A549 (cell line): ENCODE measurements at regions not wholly inside any gene's neighbourhood (a gene's known extent, or its start where the extent isn't known, plus 50 kb on each side); places are given as distances from the start of the nearest gene placed in this dataset.

ENCODE experiments used
- ATAC-seq, 2 experiments: fragments of 200-7000 bp in 1 of 2; fragments of >200 bp in 1 of 2; cut with Nextera tagmentation in 1 of 2; cut with Tn5 transposase in 1 of 2; 3 replicates each; pipeline versions ENCODE4 v1.8.0 to v1.9.1; 2018 to 2020; ENCODE audit warnings: mild to moderate bottlenecking in 1 of 2, moderate library complexity in 1 of 2
- CTCF ChIA-PET: fragments of 300-600 bp; sonication (Branson Sonifier 250); formaldehyde crosslinking; extraction: SDS; loops from one replicate; lab custom pipeline; 2021; ENCODE audit warnings: antibody characterized with exemption, inconsistent platforms; lab: Yijun Ruan, JAX
- POLR2A ChIA-PET: fragments of 350-600 bp; formaldehyde crosslinking; extraction: SDS; loops from one replicate; lab custom pipeline; 2021; ENCODE audit warnings: antibody characterized with exemption, inconsistent platforms; lab: Yijun Ruan, JAX
- DNase-seq, 2 experiments: peaks; one replicate each; pipeline versions ENCODE4 v3.0.0 to v3.0.0-alpha.2; 2011 to 2016; ENCODE audit warnings: low read depth in 1 of 2, low spot score in 1 of 2
- FAIRE-seq: peaks from 2 replicates; lab custom pipeline; 2011; peaks lifted over from hg19 to GRCh38; lab: Jason Lieb, UNC
- H3K27ac ChIP-seq, 2 experiments: fragments of >200 bp; sonication (Bioruptor Twin); formaldehyde crosslinking; 3 replicates each; pipeline ENCODE4 v1.5.1; 2016 to 2017
- H3K4me1 ChIP-seq: fragments of >200 bp; sonication (Bioruptor Twin); formaldehyde crosslinking; 3 replicates; pipeline ENCODE4 v1.6.1; 2016
- H3K4me2 ChIP-seq: fragments of >200 bp; sonication (Bioruptor Twin); formaldehyde crosslinking; 3 replicates; pipeline ENCODE4 v1.6.1; 2016
- H3K4me3 ChIP-seq: fragments of >200 bp; sonication (Bioruptor Twin); formaldehyde crosslinking; 3 replicates; pipeline ENCODE4 v1.5.1; 2016
- H3K9me3 ChIP-seq: fragments of >200 bp; sonication (Bioruptor Twin); formaldehyde crosslinking; 3 replicates; pipeline ENCODE4 v1.6.1; 2016
- CBX2 ChIP-seq: fragments of 200-600 bp; sonication (generic); IDR thresholded peaks from 2 replicates; pipeline ENCODE4 v1.6.1; 2016; ENCODE audit warnings: low read depth, mild to moderate bottlenecking, borderline replicate concordance
- CBX8 ChIP-seq: fragments of 200-600 bp; sonication (generic); IDR thresholded peaks from 2 replicates; pipeline ENCODE4 v1.6.1; 2016
- CEBPB ChIP-seq, 2 experiments: fragments of >200 bp in 1 of 2; sonication (Bioruptor Twin) in 1 of 2; formaldehyde crosslinking in 1 of 2; IDR thresholded peaks; 2 replicates each; pipeline ENCODE4 v1.6.1; 2012 to 2016
- CHD2 ChIP-seq: fragments of 150-350 bp; IDR thresholded peaks from 2 replicates; pipeline ENCODE4 v1.6.1; 2014; ENCODE audit warnings: low read length; ENCODE audit not compliant: partially characterized antibody
- CHD4 ChIP-seq: fragments of 200-600 bp; sonication (generic); IDR thresholded peaks from 2 replicates; pipeline ENCODE4 v1.6.1; 2016; ENCODE audit warnings: antibody characterized with exemption, mild to moderate bottlenecking, borderline replicate concordance
- EHF ChIP-seq: fragments of 250-450 bp; sonication (Bioruptor Pico); IDR thresholded peaks from 2 replicates; pipeline ENCODE4 v1.5.0; 2020; ENCODE audit warnings: mild to moderate bottlenecking
- FOSL2 ChIP-seq, 2 experiments: fragments of 450-650 bp in 1 of 2; fragments of >200 bp in 1 of 2; sonication (Bioruptor Twin) in 1 of 2; formaldehyde crosslinking; IDR thresholded peaks; 2 replicates each; pipeline versions ENCODE4 v1.5.0 to v1.6.1; 2016 to 2020; ENCODE audit warnings: mild to moderate bottlenecking in 1 of 2, moderate library complexity in 1 of 2
- FOXS1 ChIP-seq: fragments of 250-450 bp; sonication (Bioruptor Pico); IDR thresholded peaks from 2 replicates; pipeline ENCODE4 v1.5.0; 2020; ENCODE audit warnings: mild to moderate bottlenecking, moderate library complexity
- HEYL ChIP-seq: fragments of 250-450 bp; sonication (Bioruptor Pico); IDR thresholded peaks from 2 replicates; pipeline ENCODE4 v1.8.0; 2021; ENCODE audit warnings: mild to moderate bottlenecking, moderate library complexity
- HOXA7 ChIP-seq: fragments of 250-450 bp; sonication (Bioruptor Pico); IDR thresholded peaks from 2 replicates; pipeline ENCODE4 v1.5.0; 2020; ENCODE audit warnings: mild to moderate bottlenecking, moderate library complexity
- JUN ChIP-seq, 2 experiments: fragments of >200 bp; sonication (Bioruptor Twin); formaldehyde crosslinking; IDR thresholded peaks; 2 replicates in 1 of 2; 3 replicates in 1 of 2; pipeline ENCODE4 v1.6.1; 2016 to 2017
- KDM1A ChIP-seq: fragments of 200-600 bp; sonication (generic); IDR thresholded peaks from 2 replicates; pipeline ENCODE4 v1.6.1; 2016; ENCODE audit warnings: low read depth, mild to moderate bottlenecking
- KDM5A ChIP-seq: fragments of 200-600 bp; sonication (generic); IDR thresholded peaks from 2 replicates; pipeline ENCODE4 v1.6.1; 2016; ENCODE audit warnings: antibody characterized with exemption, mild to moderate bottlenecking
- MAFK ChIP-seq: fragments of 450-650 bp; IDR thresholded peaks from 2 replicates; pipeline ENCODE4 v1.6.1; 2014; ENCODE audit not compliant: partially characterized antibody
- NFE2L2 ChIP-seq: fragments of 150-350 bp; conservative IDR thresholded peaks from 2 replicates; pipeline ENCODE4 v1.6.1; 2014; ENCODE audit warnings: low read length
- NR3C1 ChIP-seq: fragments of >200 bp; sonication (Bioruptor Twin); formaldehyde crosslinking; IDR thresholded peaks from 3 replicates; pipeline ENCODE4 v1.6.1; 2017
- PHF8 ChIP-seq: fragments of 200-600 bp; sonication (generic); IDR thresholded peaks from 2 replicates; pipeline ENCODE4 v1.6.1; 2016; ENCODE audit warnings: low read depth, mild to moderate bottlenecking, antibody characterized with exemption, moderate library complexity, borderline replicate concordance
- RFX5 ChIP-seq: fragments of 450-650 bp; IDR thresholded peaks from 2 replicates; pipeline ENCODE4 v1.7.1; 2014; ENCODE audit warnings: antibody characterized with exemption, mild to moderate bottlenecking, moderate library complexity
- SREBF2 ChIP-seq: fragments of 450-650 bp; IDR thresholded peaks from 2 replicates; pipeline ENCODE4 v1.6.1; 2014; ENCODE audit warnings: mild to moderate bottlenecking, moderate library complexity
- ZFP36 ChIP-seq: fragments of 450-650 bp; IDR thresholded peaks from 2 replicates; pipeline ENCODE4 v1.6.1; 2014; ENCODE audit warnings: borderline replicate concordance; ENCODE audit not compliant: partially characterized antibody
- ZNF302 ChIP-seq: fragments of 250-450 bp; sonication (Bioruptor Pico); IDR thresholded peaks from 2 replicates; pipeline ENCODE4 v1.9.0; 2021; ENCODE audit warnings: inconsistent platforms, mild to moderate bottlenecking, moderate library complexity
- ZSCAN20 ChIP-seq: fragments of 250-450 bp; sonication (Bioruptor Pico); IDR thresholded peaks from 2 replicates; pipeline ENCODE4 v1.8.0; 2022; ENCODE audit warnings: mild to moderate bottlenecking, moderate library complexity
- WGBS: methylation state at CpG from one replicate; pipeline ENCODE4 v1.1.6; 2017; ENCODE audit errors: missing lambda C conversion rate; 5-methylcytosine and 5-hydroxymethylcytosine counted together
- TF ChIP-seq, protein P1 (sequence below): fragments of 200-600 bp; sonication (generic); IDR thresholded peaks from 2 replicates; pipeline ENCODE4 v1.6.1; 2016; ENCODE audit warnings: antibody characterized with exemption, mild to moderate bottlenecking, moderate library complexity
- TF ChIP-seq, protein P2 (sequence below): IDR thresholded peaks from 2 replicates; pipeline ENCODE4 v1.6.1; 2012
- TF ChIP-seq, protein P3 (sequence below): fragments of >200 bp; sonication (Bioruptor Twin); formaldehyde crosslinking; IDR thresholded peaks from 3 replicates; pipeline ENCODE4 v1.6.1; 2016
- TF ChIP-seq, protein P4 (sequence below): IDR thresholded peaks from 2 replicates; pipeline ENCODE4 v1.6.1; 2012; ENCODE audit warnings: low read depth, borderline replicate concordance
- TF ChIP-seq, protein P5 (sequence below): fragments of 250-450 bp; sonication (Bioruptor Pico); IDR thresholded peaks from 2 replicates; pipeline ENCODE4 v1.5.0; 2020; ENCODE audit warnings: low read depth, mild to moderate bottlenecking, moderate library complexity

DNA sequence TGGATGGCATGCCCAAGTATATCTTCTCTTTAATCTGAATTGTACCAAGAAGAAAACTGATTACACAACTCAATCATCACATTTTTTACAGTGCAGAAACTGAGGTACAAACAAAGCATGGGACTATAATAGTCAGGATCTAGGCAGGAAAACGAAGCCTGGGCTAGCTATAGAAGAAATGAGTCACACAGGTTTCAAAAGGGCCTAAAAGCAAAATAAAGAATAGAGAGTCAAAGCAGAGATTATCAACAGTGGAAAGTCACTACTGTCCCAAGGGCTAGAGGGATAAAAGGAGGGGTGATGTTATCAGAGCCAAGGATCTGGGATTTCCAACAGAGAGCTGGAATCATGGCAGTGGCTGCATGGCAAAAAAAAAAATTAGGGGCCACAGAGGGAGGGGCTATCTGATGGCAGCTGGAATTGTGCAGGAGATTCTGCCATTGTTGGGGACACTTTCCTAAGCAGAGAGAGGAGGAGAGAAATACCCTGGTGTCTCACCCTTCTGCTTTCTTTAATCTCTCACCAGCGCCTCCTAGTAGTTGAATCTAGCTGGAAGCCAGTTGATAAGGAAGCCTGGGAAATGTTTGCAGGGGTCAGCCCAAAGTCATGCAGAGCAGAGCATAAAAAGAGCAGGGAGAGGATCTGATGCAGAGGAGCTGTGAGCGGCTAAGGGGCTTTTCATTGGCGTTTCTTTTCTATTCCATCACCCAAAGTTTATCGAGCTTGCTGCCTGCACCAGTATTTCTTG is 343.2 kb downstream of the ACTL7B start:
- H3K4me1 ChIP-seq = no peaks in the 10 kb centered on the region
- no peak overlapping the region for H3K27ac ChIP-seq
- 66% methylated on average over 5 of the region's 5 CpGs for WGBS
- CTCF ChIA-PET = interaction anchor here (0.6 to 1.8 kb wide), 4 partner anchors 22 to 1029 kb away, joined by 3 to 6 read pairs (median 3); no protein-coding TSS in a partner anchor
- FAIRE-seq = no peak
- POLR2A ChIA-PET = no interaction called here
- H3K4me2 ChIP-seq = no peak overlapping the region
- ATAC-seq = no peak
- TF ChIP-seq ZSCAN20 (CRISPR knock-in tag) (no peak), SREBF2 (no peak), FOSL2 (IDR thresholded peaks at IDR 0.05) (no peak), FOSL2 (CRISPR knock-in tag; IDR thresholded peaks at IDR 0.05) (no peak), RFX5 (no peak)
- TF ChIP-seq, protein P1, sequence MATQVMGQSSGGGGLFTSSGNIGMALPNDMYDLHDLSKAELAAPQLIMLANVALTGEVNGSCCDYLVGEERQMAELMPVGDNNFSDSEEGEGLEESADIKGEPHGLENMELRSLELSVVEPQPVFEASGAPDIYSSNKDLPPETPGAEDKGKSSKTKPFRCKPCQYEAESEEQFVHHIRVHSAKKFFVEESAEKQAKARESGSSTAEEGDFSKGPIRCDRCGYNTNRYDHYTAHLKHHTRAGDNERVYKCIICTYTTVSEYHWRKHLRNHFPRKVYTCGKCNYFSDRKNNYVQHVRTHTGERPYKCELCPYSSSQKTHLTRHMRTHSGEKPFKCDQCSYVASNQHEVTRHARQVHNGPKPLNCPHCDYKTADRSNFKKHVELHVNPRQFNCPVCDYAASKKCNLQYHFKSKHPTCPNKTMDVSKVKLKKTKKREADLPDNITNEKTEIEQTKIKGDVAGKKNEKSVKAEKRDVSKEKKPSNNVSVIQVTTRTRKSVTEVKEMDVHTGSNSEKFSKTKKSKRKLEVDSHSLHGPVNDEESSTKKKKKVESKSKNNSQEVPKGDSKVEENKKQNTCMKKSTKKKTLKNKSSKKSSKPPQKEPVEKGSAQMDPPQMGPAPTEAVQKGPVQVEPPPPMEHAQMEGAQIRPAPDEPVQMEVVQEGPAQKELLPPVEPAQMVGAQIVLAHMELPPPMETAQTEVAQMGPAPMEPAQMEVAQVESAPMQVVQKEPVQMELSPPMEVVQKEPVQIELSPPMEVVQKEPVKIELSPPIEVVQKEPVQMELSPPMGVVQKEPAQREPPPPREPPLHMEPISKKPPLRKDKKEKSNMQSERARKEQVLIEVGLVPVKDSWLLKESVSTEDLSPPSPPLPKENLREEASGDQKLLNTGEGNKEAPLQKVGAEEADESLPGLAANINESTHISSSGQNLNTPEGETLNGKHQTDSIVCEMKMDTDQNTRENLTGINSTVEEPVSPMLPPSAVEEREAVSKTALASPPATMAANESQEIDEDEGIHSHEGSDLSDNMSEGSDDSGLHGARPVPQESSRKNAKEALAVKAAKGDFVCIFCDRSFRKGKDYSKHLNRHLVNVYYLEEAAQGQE = no peak
- H3K9me3 ChIP-seq = no peaks in the 10 kb centered on the region
- no peak for DNase-seq
- H3K4me3 ChIP-seq = no peak overlapping the region

DNA sequence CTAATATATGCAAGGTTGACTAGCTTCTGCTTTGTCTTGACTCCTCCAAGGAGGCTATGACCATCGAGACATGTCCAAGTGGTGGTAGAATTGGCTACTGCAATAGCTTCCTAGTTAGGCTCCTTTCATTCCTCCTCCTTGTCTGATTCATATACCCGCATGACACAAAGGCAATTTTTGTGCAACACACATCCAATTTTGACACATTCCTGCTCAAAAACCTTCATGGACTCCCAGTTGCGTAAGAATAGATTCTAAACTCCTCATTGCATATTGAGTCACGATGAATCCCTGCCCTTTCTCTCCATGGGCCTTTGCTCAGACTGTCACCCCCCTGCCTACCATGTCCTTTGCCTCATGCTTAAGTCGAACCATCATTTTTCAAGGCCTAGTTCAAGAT is 344.5 kb downstream of the ACTL7B start:
- ChIA-PET CTCF (interaction anchor here (0.6 to 1.0 kb wide), 2 partner anchors 25 to 140 kb away, joined by 3 read pairs; no protein-coding TSS in a partner anchor), POLR2A (no interaction called here)
- ATAC-seq (no peak), FAIRE-seq (no peak), DNase-seq (no peak)
- no peak overlapping the region for H3K4me3 ChIP-seq
- no peak overlapping the region for H3K27ac ChIP-seq
- TF ChIP-seq FOXS1 (CRISPR knock-in tag) = no peak
- TF ChIP-seq RFX5 = no peak
- TF ChIP-seq CBX8 = no peak
- no peak for TF ChIP-seq CBX2
- TF ChIP-seq ZNF302 (CRISPR knock-in tag) = no peak
- TF ChIP-seq PHF8 = no peak
- no peak for TF ChIP-seq HOXA7 (CRISPR knock-in tag)
- TF ChIP-seq KDM1A = no peak
- no peak for TF ChIP-seq CHD4
- no peak for TF ChIP-seq NFE2L2
- no peak for TF ChIP-seq NR3C1
- no peak for TF ChIP-seq HEYL (CRISPR knock-in tag)
- H3K4me1 ChIP-seq = no peaks in the 10 kb centered on the region
- H3K9me3 ChIP-seq = no peaks in the 10 kb centered on the region
- WGBS = 78% methylated on average over 5 of the region's 5 CpGs
- no peak overlapping the region for H3K4me2 ChIP-seq

DNA sequence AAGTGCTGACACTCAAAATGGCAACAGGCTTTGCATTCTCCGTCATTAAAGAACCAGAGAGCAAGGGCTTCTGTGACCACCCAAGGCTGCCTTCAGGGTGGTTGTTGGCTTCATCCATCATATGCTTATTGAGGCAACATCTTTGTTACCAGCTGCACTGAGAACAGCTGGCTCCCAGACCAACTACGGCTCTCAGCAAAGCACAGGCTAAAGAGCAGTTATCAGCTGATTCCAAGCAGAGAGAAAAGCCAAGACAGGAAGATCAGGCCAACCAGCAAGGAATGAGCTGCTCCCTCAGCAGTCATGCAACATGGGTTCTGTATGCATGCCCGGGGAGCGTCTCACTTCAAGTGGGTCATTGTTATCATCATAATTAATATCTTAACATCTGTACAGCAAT is 358.9 kb downstream of the ACTL7B start:
- WGBS = 75% methylated on average over 4 of the region's 4 CpGs
- POLR2A ChIA-PET = no interaction called here
- CTCF ChIA-PET = interaction anchor here (0.7 to 1.6 kb wide), 2 partner anchors 19 to 38 kb away, joined by 3 to 4 read pairs; no protein-coding TSS in a partner anchor
- TF ChIP-seq HEYL (CRISPR knock-in tag) = no peak
- TF ChIP-seq CEBPB (IDR thresholded peaks at IDR 0.05) = no peak
- TF ChIP-seq, protein P2, sequence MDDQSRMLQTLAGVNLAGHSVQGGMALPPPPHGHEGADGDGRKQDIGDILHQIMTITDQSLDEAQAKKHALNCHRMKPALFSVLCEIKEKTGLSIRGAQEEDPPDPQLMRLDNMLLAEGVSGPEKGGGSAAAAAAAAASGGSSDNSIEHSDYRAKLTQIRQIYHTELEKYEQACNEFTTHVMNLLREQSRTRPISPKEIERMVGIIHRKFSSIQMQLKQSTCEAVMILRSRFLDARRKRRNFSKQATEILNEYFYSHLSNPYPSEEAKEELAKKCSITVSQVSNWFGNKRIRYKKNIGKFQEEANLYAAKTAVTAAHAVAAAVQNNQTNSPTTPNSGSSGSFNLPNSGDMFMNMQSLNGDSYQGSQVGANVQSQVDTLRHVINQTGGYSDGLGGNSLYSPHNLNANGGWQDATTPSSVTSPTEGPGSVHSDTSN = no peak
- TF ChIP-seq, protein P3, sequence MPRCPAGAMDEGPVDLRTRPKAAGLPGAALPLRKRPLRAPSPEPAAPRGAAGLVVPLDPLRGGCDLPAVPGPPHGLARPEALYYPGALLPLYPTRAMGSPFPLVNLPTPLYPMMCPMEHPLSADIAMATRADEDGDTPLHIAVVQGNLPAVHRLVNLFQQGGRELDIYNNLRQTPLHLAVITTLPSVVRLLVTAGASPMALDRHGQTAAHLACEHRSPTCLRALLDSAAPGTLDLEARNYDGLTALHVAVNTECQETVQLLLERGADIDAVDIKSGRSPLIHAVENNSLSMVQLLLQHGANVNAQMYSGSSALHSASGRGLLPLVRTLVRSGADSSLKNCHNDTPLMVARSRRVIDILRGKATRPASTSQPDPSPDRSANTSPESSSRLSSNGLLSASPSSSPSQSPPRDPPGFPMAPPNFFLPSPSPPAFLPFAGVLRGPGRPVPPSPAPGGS = no peak
- TF ChIP-seq KDM5A = no peak
- no peak for TF ChIP-seq JUN (IDR thresholded peaks at IDR 0.05)
- TF ChIP-seq MAFK = no peak
- TF ChIP-seq, protein P4, sequence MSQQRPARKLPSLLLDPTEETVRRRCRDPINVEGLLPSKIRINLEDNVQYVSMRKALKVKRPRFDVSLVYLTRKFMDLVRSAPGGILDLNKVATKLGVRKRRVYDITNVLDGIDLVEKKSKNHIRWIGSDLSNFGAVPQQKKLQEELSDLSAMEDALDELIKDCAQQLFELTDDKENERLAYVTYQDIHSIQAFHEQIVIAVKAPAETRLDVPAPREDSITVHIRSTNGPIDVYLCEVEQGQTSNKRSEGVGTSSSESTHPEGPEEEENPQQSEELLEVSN = no peak
- TF ChIP-seq, protein P5, sequence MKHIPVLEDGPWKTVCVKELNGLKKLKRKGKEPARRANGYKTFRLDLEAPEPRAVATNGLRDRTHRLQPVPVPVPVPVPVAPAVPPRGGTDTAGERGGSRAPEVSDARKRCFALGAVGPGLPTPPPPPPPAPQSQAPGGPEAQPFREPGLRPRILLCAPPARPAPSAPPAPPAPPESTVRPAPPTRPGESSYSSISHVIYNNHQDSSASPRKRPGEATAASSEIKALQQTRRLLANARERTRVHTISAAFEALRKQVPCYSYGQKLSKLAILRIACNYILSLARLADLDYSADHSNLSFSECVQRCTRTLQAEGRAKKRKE (CRISPR knock-in tag) = no peak
- TF ChIP-seq EHF = no peak
- no peak for TF ChIP-seq CHD2
- no peak for TF ChIP-seq ZFP36
- no peak for TF ChIP-seq CBX2
- TF ChIP-seq HOXA7 (CRISPR knock-in tag) = no peak

More for the DNA sequence above, 358.9 kb downstream of the ACTL7B start:
- FAIRE-seq (no peak), ATAC-seq (no peak), DNase-seq (no peak)
- Histone ChIP-seq H3K4me3 (no peak overlapping the region), H3K4me1 (no peaks in the 10 kb centered on the region), H3K27ac (no peak overlapping the region), H3K4me2 (no peak overlapping the region), H3K9me3 (0 out of 3 replicates have a peak, but pooled peaks cover 2% of the 10 kb centered on the region)
